Endothelial cell of umbilical vein (primary cell): ENCODE measurements at regions not wholly inside any gene's neighbourhood (a gene's known extent, or its start where the extent isn't known, plus 50 kb on each side); places are given as distances from the start of the nearest gene placed in this dataset.

Source experiments
- BruUV-seq: library from RNA; stranded (reverse); fragments of 400-500 nt; replicated peaks from 2 replicates; lab custom pipeline; 2021; lab: Mats Ljungman, UMichigan
- CTCF ChIA-PET: fragments of 300-600, 350-600 bp; sonication (Branson Sonifier 250); formaldehyde crosslinking; loops from one replicate; lab custom pipeline; 2021; ENCODE audit warnings: antibody characterized with exemption, inconsistent platforms; lab: Charles Lee
- POLR2A ChIA-PET: fragments of 300-600, 350-600 bp; sonication (Branson Sonifier 250); formaldehyde crosslinking; loops from one replicate; lab custom pipeline; 2021; ENCODE audit warnings: antibody characterized with exemption, inconsistent platforms; lab: Charles Lee
- DNase-seq: peaks from one replicate; pipeline ENCODE4 v3.0.0-alpha.2; 2011; ENCODE audit warnings: low read depth, low spot score
- FAIRE-seq: peaks from 2 replicates; lab custom pipeline; 2011; peaks lifted over from hg19 to GRCh38; lab: Jason Lieb, UNC
- H2AFZ ChIP-seq: 2 replicates; pipeline ENCODE4 v1.6.0; 2012; ENCODE audit warnings: low read depth, low read length, control low read depth, inconsistent platforms
- H3K27ac ChIP-seq: 2 replicates; pipeline ENCODE4 v1.5.1; 2011; ENCODE audit warnings: low read depth, mild to moderate bottlenecking, control low read depth, low read length, moderate library complexity; ENCODE audit not compliant: insufficient read depth
- H3K27me3 ChIP-seq, 2 experiments: 2 replicates each; pipeline versions ENCODE4 v1.6.0 to v1.6.1; 2011; ENCODE audit warnings: low read length in 2 of 2, mixed read lengths in 1 of 2; ENCODE audit not compliant: control insufficient read depth in 2 of 2, insufficient read depth in 2 of 2
- H3K36me3 ChIP-seq, 2 experiments: 2 replicates in 1 of 2; 3 replicates in 1 of 2; pipeline ENCODE4 v1.5.1; 2011; ENCODE audit warnings: low read length in 2 of 2, mild to moderate bottlenecking in 1 of 2, moderate library complexity in 1 of 2; ENCODE audit not compliant: control insufficient read depth in 2 of 2, insufficient read depth in 2 of 2; ENCODE audit errors: extremely low read depth in 1 of 2
- H3K4me1 ChIP-seq: 3 replicates; pipeline ENCODE4 v1.5.1; 2011; ENCODE audit warnings: mild to moderate bottlenecking, low read length; ENCODE audit not compliant: control insufficient read depth, insufficient read depth; ENCODE audit errors: extremely low read depth
- H3K4me2 ChIP-seq: 2 replicates; pipeline ENCODE4 v1.6.1; 2011; ENCODE audit warnings: low read length, control low read depth, mixed read lengths; ENCODE audit not compliant: insufficient read depth
- H3K4me3 ChIP-seq, 3 experiments: fragments of 200-600 bp in 1 of 3; sonication (generic), shearing (Covaris generic) in 1 of 3; replicated peaks in 1 of 3; 2 replicates each; pipeline ENCODE4 v1.5.1; 2011 to 2016; ENCODE audit warnings: control low read depth in 3 of 3, low read length in 3 of 3, mild to moderate bottlenecking in 2 of 3, inconsistent platforms in 1 of 3, low read depth in 1 of 3, moderate library complexity in 1 of 3; ENCODE audit not compliant: insufficient read depth in 1 of 3
- H3K79me2 ChIP-seq: 2 replicates; pipeline ENCODE4 v1.6.0; 2012; ENCODE audit warnings: low read length, inconsistent platforms; ENCODE audit not compliant: control insufficient read depth, insufficient read depth
- H3K9ac ChIP-seq: replicated peaks from 2 replicates; pipeline ENCODE3; 2011; ENCODE audit warnings: low read length, control low read depth; ENCODE audit not compliant: insufficient read depth; ENCODE audit errors: extremely low read depth
- H3K9me1 ChIP-seq: replicated peaks from 3 replicates; pipeline ENCODE4 v1.6.0; 2011; ENCODE audit warnings: mild to moderate bottlenecking, low read length; ENCODE audit not compliant: control insufficient read depth, insufficient read depth; ENCODE audit errors: extremely low read depth
- H3K9me3 ChIP-seq: replicated peaks from 2 replicates; pipeline ENCODE4 v1.5.1; 2012; ENCODE audit warnings: low read length, inconsistent platforms; ENCODE audit not compliant: control insufficient read depth, insufficient read depth
- H4K20me1 ChIP-seq: replicated peaks from 2 replicates; pipeline ENCODE3; 2011; ENCODE audit warnings: mild to moderate bottlenecking, low read length; ENCODE audit not compliant: control insufficient read depth, insufficient read depth; ENCODE audit errors: extremely low read depth
- CTCF ChIP-seq, 2 donors: IDR thresholded peaks; 1 replicate in 1 of 2; 2 replicates in 1 of 2; pipeline ENCODE4 v1.5.1; 2011; ENCODE audit warnings: low read length in 2 of 2, mild to moderate bottlenecking in 2 of 2, moderate library complexity in 2 of 2, control low read depth in 1 of 2, inconsistent platforms in 1 of 2, low read depth in 1 of 2; ENCODE audit not compliant: insufficient read depth in 1 of 2; ENCODE audit errors: extremely low read depth in 1 of 2
- EZH2 ChIP-seq: IDR thresholded peaks from 2 replicates; pipeline ENCODE4 v1.6.1; 2012; ENCODE audit warnings: borderline replicate concordance, low read depth, mild to moderate bottlenecking, moderate library complexity, low read length, inconsistent platforms; ENCODE audit not compliant: severe bottlenecking
- FOS ChIP-seq: IDR thresholded peaks from 2 replicates; pipeline ENCODE4 v1.6.1; 2011; ENCODE audit warnings: mild to moderate bottlenecking, low read length, moderate library complexity, borderline replicate concordance; ENCODE audit not compliant: insufficient read depth
- GATA2 ChIP-seq: IDR thresholded peaks from 2 replicates; pipeline ENCODE4 v1.7.0; 2011; ENCODE audit warnings: low read depth, mild to moderate bottlenecking, moderate library complexity, mixed read lengths, low read length; ENCODE audit not compliant: insufficient read length, insufficient read depth
- JUN ChIP-seq: IDR thresholded peaks from 2 replicates; pipeline ENCODE4 v1.6.1; 2011; ENCODE audit warnings: borderline replicate concordance, low read depth; ENCODE audit not compliant: insufficient read length, insufficient read depth
- MAX ChIP-seq: IDR thresholded peaks from 2 replicates; pipeline ENCODE4 v1.6.1; 2011; ENCODE audit not compliant: insufficient read depth, insufficient read length
- MYC ChIP-seq: IDR thresholded peaks from one replicate; pipeline ENCODE4 v1.6.1; 2011; ENCODE audit warnings: mild to moderate bottlenecking, low read depth, low read length
- POLR2A ChIP-seq: IDR thresholded peaks from 2 replicates; pipeline ENCODE4 v1.6.1; 2012; ENCODE audit warnings: low read depth, mild to moderate bottlenecking, control low read depth, low read length
- POLR2AphosphoS5 ChIP-seq: IDR thresholded peaks from 2 replicates; pipeline ENCODE4 v1.6.1; 2012; ENCODE audit warnings: low read depth, mild to moderate bottlenecking, control low read depth, low read length, moderate library complexity; ENCODE audit not compliant: insufficient read depth
- dilution Hi-C: fragments of 300-500 bp; cut with MboI; formaldehyde crosslinking; loops from one replicate; pipeline ENCODE4 v1.15.0; 2019; ENCODE audit warnings: low sequenced_read_pairs; ENCODE audit not compliant: extremely low pct_ligation_motif_present
- intact Hi-C: fragments of 100-400 bp; cut with micrococcal nuclease; formaldehyde crosslinking; loops from one replicate; pipeline ENCODE4 v1.10.0; 2022

GRCh38 chr9:21607576-21607975 lies 125.5 kb upstream of the IFNE start:
- H3K9ac ChIP-seq = no peak overlapping the region
- no peaks in the 10 kb centered on the region for H3K27me3 ChIP-seq
- ChIA-PET POLR2A (no interaction called here), CTCF (no interaction called here)
- no peaks in the 10 kb centered on the region for H3K79me2 ChIP-seq
- no peak overlapping the region for H2AFZ ChIP-seq
- FAIRE-seq = no peak
- no peak overlapping the region for H3K4me2 ChIP-seq
- no peak overlapping the region for H3K4me3 ChIP-seq
- BruUV-seq = no TSS peak
- dilution Hi-C loops (no loop called here), intact Hi-C loops (loop anchor here (5.0 kb wide), 1 partner anchor 70 kb away; no protein-coding TSS in a partner anchor)
- H3K27ac ChIP-seq = no peak overlapping the region
- no peak for DNase-seq
- H4K20me1 ChIP-seq = no peaks in the 10 kb centered on the region
- no peaks in the 10 kb centered on the region for H3K9me1 ChIP-seq
- TF ChIP-seq EZH2 (no peak), MYC (no peak), FOS (no peak), GATA2 (no peak), JUN (no peak), MAX (no peak), POLR2A (no peak)
- no peaks in the 10 kb centered on the region for H3K9me3 ChIP-seq
- peaks cover 10% of the 10 kb centered on the region for H3K4me1 ChIP-seq
- H3K36me3 ChIP-seq = no peaks in the 10 kb centered on the region

- dilution Hi-C loops = no loop called here
- no peak overlapping the region for H3K4me2 ChIP-seq
- no peaks in the 10 kb centered on the region for H3K79me2 ChIP-seq
- intact Hi-C loops = loop anchor here (5.0 kb wide), 1 partner anchor 69 kb away; no protein-coding TSS in a partner anchor
- DNase-seq (no peak), FAIRE-seq (no peak)
- peaks cover 10% of the 10 kb centered on the region for H3K4me1 ChIP-seq
- no peak for TF ChIP-seq EZH2
- no peak for TF ChIP-seq GATA2
- no peak for TF ChIP-seq CTCF (IDR thresholded peaks at IDR 0.05; ENCODE audit: extremely low read depth in 1 of 2, insufficient read depth in 1 of 2, low read depth in 1 of 2, low read length in 2 of 2)
- TF ChIP-seq JUN = no peak
- TF ChIP-seq MAX = no peak
- no peak for TF ChIP-seq MYC
- TF ChIP-seq POLR2AphosphoS5 = no peak
- TF ChIP-seq FOS = no peak
- TF ChIP-seq POLR2A = no peak
- no peaks in the 10 kb centered on the region for H4K20me1 ChIP-seq
- H2AFZ ChIP-seq = no peak overlapping the region
- no peak overlapping the region for H3K9ac ChIP-seq
- no peaks in the 10 kb centered on the region for H3K36me3 ChIP-seq
- H3K9me3 ChIP-seq = no peaks in the 10 kb centered on the region
- H3K9me1 ChIP-seq = no peaks in the 10 kb centered on the region
- ChIA-PET CTCF (no interaction called here), POLR2A (no interaction called here)
- H3K27me3 ChIP-seq = no peaks in the 10 kb centered on the region
- no peak overlapping the region for H3K27ac ChIP-seq
- no peak overlapping the region for H3K4me3 ChIP-seq
- BruUV-seq = no TSS peak
Observed at GRCh38 chr9:21608200-21608599, 126.1 kb upstream of the IFNE start.
